ENCODE measurements at regions not wholly inside any gene's neighbourhood (a gene's known extent, or its start where the extent isn't known, plus 50 kb on each side); places are given as distances from the start of the nearest gene placed in this dataset.

- TF ChIP-seq POLR2AphosphoS5 (IDR thresholded peaks at IDR 0.05) (no peak), POLR2A (IDR thresholded peaks at IDR 0.05) (no peak), EP300 (IDR thresholded peaks at IDR 0.05) (no peak), CTCF (IDR thresholded peaks at IDR 0.05) (no peak)
- H3K4me1 ChIP-seq, result no peaks in the 10 kb centered on the region
- DNase-seq (ENCODE audit: low spot score in 2 of 2), result no peak
- H3K36me3 ChIP-seq, result no peaks in the 10 kb centered on the region
- no peak overlapping the region for H3K4me3 ChIP-seq
- WGBS, result 90% methylated on average over 3 of the region's 3 CpGs
- no peak overlapping the region for H3K27ac ChIP-seq
- no peaks in the 10 kb centered on the region for H3K27me3 ChIP-seq
- H3K9me3 ChIP-seq, result peaks cover 8% of the 10 kb centered on the region
Observed at GRCh38 chr4:95980877-95981360, 141.0 kb downstream of the PDHA2 start.

- no peak for DNase-seq (ENCODE audit: low spot score in 2 of 2)
- Histone ChIP-seq H3K27ac (no peak overlapping the region), H3K9me3 (peaks cover 8% of the 10 kb centered on the region), H3K4me1 (no peaks in the 10 kb centered on the region), H3K4me3 (no peak overlapping the region), H3K27me3 (no peaks in the 10 kb centered on the region), H3K36me3 (no peaks in the 10 kb centered on the region)
- TF ChIP-seq EP300 (IDR thresholded peaks at IDR 0.05) (no peak), POLR2AphosphoS5 (IDR thresholded peaks at IDR 0.05) (no peak), POLR2A (IDR thresholded peaks at IDR 0.05) (no peak), CTCF (IDR thresholded peaks at IDR 0.05) (no peak)
- 100% methylated on average over 1 of the region's 2 CpGs for WGBS
Observed at GRCh38 chr4:95981591-95981990, 141.7 kb downstream of the PDHA2 start.

- no peaks in the 10 kb centered on the region for H3K36me3 ChIP-seq
- peaks cover 8% of the 10 kb centered on the region for H3K9me3 ChIP-seq
- H3K4me3 ChIP-seq, result no peak overlapping the region
- no peak overlapping the region for H3K27ac ChIP-seq
- no peaks in the 10 kb centered on the region for H3K27me3 ChIP-seq
- no peaks in the 10 kb centered on the region for H3K4me1 ChIP-seq
- DNase-seq (ENCODE audit: low spot score in 2 of 2), result no peak
- TF ChIP-seq CTCF (IDR thresholded peaks at IDR 0.05), result no peak
- WGBS, result 73% methylated on average over 1 of the region's 1 CpG
Observed at GRCh38 chr4:95982516-95982915, 142.6 kb downstream of the PDHA2 start.

- Histone ChIP-seq H3K4me1 (no peaks in the 10 kb centered on the region), H3K27ac (no peak overlapping the region), H3K36me3 (no peaks in the 10 kb centered on the region), H3K4me3 (no peak overlapping the region), H3K9me3 (peaks cover 8% of the 10 kb centered on the region), H3K27me3 (no peaks in the 10 kb centered on the region)
- TF ChIP-seq POLR2AphosphoS5 (IDR thresholded peaks at IDR 0.05) (no peak), CTCF (IDR thresholded peaks at IDR 0.05) (no peak), POLR2A (IDR thresholded peaks at IDR 0.05) (no peak)
- WGBS, result 61% methylated on average over 4 of the region's 6 CpGs
- DNase-seq (ENCODE audit: low spot score in 2 of 2), result no peak
Observed at GRCh38 chr4:95984081-95984480, 144.2 kb downstream of the PDHA2 start.

- no peaks in the 10 kb centered on the region for H3K27me3 ChIP-seq
- H3K36me3 ChIP-seq, result no peaks in the 10 kb centered on the region
- DNase-seq (ENCODE audit: low spot score in 2 of 2), result no peak
- no peak for TF ChIP-seq POLR2A (IDR thresholded peaks at IDR 0.05)
- TF ChIP-seq POLR2AphosphoS5 (IDR thresholded peaks at IDR 0.05), result no peak
- TF ChIP-seq EP300 (IDR thresholded peaks at IDR 0.05), result no peak
- TF ChIP-seq CTCF (IDR thresholded peaks at IDR 0.05), result no peak
- no peak overlapping the region for H3K27ac ChIP-seq
- H3K9me3 ChIP-seq, result peaks cover 8% of the 10 kb centered on the region
- H3K4me3 ChIP-seq, result no peak overlapping the region
- no peaks in the 10 kb centered on the region for H3K4me1 ChIP-seq
- 88% methylated on average over 4 of the region's 4 CpGs for WGBS
Observed at GRCh38 chr4:95985051-95985450, 145.2 kb downstream of the PDHA2 start.

Measured in suprapubic skin (tissue), 4 donors.